ENCODE measurements at regions not wholly inside any gene's neighbourhood (a gene's known extent, or its start where the extent isn't known, plus 50 kb on each side); places are given as distances from the start of the nearest gene placed in this dataset.

- no peak overlapping the region for H3K4me3 ChIP-seq (ENCODE audit: control insufficient read depth, low read depth, low read length)
- TF ChIP-seq CTCF (IDR thresholded peaks at IDR 0.05; ENCODE audit: control insufficient read depth, insufficient read depth, low read depth, low read length, missing control alignments): no peak
- no peak for DNase-seq (ENCODE audit: low read depth)
These were observed 247.0 kb upstream of the SORL1-AS1 start for GRCh38 chr11:121699801-121700200.

GRCh38 chr11:121696931-121697670 lies 244.3 kb upstream of the SORL1-AS1 start:
- no peak for TF ChIP-seq CTCF (IDR thresholded peaks at IDR 0.05; ENCODE audit: control insufficient read depth, insufficient read depth, low read depth, low read length, missing control alignments)
- no peak overlapping the region for H3K4me3 ChIP-seq (ENCODE audit: control insufficient read depth, low read depth, low read length)
- DNase-seq (ENCODE audit: low read depth): no peak

DNA sequence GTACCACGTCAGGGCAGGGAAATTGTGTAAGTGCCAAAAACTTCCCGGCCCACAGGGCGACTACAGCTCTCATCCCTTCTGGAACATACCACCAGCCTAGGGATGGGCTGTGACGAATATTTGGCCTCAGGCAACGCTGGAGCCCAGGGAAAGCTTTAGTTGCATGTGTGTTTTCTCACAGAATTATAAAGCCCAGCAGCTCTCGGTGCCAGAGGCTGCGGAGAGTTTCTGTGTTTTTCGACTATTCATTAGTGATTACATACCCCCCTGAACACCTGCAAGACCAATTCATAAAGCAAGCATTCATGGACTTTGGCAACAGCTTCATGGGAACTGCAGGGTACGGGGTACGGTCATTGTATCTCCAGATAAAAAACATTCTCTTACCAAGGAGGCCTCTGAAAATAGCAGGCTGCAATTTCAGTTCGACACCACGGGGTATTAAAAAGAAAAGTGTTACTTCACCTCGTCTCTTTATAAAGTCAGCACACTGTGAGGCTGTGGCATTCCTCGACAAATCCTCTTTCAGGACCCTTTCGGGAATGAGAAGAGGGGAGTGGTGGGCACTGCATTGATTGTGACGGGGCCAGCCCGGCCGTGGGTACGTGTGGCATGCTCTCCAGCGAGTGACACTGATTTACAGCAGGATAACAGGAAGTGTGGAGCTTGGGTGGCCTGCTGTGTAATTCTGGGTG lies 243.6 kb upstream of the SORL1-AS1 start:
- no peak for DNase-seq (ENCODE audit: low read depth)
- TF ChIP-seq CTCF (IDR thresholded peaks at IDR 0.05; ENCODE audit: control insufficient read depth, insufficient read depth, low read depth, low read length, missing control alignments): no peak
- H3K4me3 ChIP-seq (ENCODE audit: control insufficient read depth, low read depth, low read length): no peak overlapping the region

DNA sequence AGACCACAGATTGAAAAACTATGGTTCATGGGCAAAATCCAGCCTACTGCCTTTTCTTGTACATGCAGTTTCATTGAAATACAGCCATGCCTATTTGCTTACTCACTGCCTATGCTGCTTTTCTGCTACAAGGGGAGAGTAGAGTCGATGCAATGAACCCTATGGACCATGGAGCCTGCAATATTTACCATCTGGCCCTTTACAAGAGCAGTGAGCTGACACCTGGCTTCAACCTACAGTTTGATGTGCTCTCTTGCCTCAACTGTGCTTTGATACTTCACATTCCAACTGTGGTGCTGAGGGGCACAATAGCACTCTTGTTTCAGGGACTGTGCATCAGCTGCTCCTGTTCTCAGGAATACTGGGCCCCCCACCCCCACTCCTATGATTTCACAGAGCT lies 239.5 kb upstream of the SORL1-AS1 start:
- no peak for TF ChIP-seq CTCF (IDR thresholded peaks at IDR 0.05; ENCODE audit: control insufficient read depth, insufficient read depth, low read depth, low read length, missing control alignments)
- no peak overlapping the region for H3K4me3 ChIP-seq (ENCODE audit: control insufficient read depth, low read depth, low read length)
- DNase-seq (ENCODE audit: low read depth): no peak

GRCh38 chr11:121688860-121689614 lies 236.3 kb upstream of the SORL1-AS1 start:
- DNase-seq (ENCODE audit: low read depth): no peak
- no peak for TF ChIP-seq CTCF (IDR thresholded peaks at IDR 0.05; ENCODE audit: control insufficient read depth, insufficient read depth, low read depth, low read length, missing control alignments)
- H3K4me3 ChIP-seq (ENCODE audit: control insufficient read depth, low read depth, low read length): no peak overlapping the region

GRCh38 chr11:121688055-121688491 lies 235.3 kb upstream of the SORL1-AS1 start:
- peak; percentile 31 for DNase-seq (ENCODE audit: low read depth)
- no peak overlapping the region for H3K4me3 ChIP-seq (ENCODE audit: control insufficient read depth, low read depth, low read length)
- TF ChIP-seq CTCF (IDR thresholded peaks at IDR 0.05; ENCODE audit: control insufficient read depth, insufficient read depth, low read depth, low read length, missing control alignments): no peak
